ENCODE measurements at regions not wholly inside any gene's neighbourhood (a gene's known extent, or its start where the extent isn't known, plus 50 kb on each side); places are given as distances from the start of the nearest gene placed in this dataset.
"Not testable (repeated sequence)": the region's sequence is repeated elsewhere in the genome, so short reads cannot be mapped to it uniquely, and the experiment has no call there.

DNA sequence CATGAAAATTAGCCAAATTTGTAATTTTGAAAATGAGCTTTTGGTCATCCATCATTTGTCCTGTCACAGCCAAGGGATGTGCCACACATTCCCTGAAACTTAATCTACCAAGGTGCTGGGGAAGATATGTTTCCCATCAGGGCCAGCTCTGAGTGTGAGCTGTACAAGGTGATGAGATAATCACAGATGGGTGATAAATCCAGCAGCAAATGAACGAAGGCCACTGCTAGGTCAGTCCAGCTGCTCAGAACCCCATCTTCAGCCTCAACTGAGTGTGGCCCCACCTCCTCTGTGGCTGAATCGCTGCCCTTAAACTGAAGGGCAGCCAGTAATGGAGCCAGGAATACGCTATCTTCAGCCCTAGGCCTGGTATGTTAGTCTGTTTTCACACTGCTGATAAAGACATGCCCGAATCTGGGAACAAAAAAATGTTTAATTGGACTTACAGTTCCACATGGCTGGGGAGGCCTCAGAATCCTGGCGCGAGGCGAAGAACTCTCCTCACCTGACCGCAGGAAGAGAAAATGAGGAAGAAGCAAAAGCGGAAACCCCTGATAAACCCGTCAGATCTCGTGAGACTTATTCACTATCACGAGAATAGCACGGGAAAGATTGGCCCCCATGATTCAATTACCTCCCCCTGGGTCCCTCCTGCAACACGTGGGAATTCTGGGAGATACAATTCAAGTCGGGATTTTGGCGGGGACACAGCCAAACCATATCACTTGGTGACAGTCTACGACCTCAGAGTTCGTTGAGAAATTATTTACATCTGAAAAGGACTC is 553.0 kb downstream of the NTRK3 start:
- DNase-seq (ENCODE audit: low read depth) = no peak
- no peak for FAIRE-seq

DNA sequence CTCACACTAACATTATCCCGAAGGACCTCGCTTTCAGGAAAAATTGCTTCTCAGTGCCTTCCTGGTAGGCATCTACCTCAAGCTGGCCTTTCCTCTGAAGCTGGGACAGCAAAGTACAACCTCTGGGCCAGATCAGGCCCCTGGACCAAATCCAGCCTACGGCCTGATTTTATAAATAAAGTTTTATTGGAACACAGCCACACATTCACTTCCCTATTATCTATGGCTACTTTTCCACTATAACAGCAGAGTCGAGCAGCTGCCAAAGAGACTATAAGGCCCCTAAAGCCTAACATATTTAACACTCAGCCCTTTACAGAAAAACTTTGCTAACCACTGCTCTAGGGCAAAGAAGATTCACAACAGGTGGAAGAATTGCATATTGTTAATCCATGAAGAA is 554.3 kb downstream of the NTRK3 start:
- no peak overlapping the region for H3K4me3 ChIP-seq (ENCODE audit: low read depth, low read length)
- no peak for DNase-seq (ENCODE audit: low read depth)
- TF ChIP-seq, protein P1, sequence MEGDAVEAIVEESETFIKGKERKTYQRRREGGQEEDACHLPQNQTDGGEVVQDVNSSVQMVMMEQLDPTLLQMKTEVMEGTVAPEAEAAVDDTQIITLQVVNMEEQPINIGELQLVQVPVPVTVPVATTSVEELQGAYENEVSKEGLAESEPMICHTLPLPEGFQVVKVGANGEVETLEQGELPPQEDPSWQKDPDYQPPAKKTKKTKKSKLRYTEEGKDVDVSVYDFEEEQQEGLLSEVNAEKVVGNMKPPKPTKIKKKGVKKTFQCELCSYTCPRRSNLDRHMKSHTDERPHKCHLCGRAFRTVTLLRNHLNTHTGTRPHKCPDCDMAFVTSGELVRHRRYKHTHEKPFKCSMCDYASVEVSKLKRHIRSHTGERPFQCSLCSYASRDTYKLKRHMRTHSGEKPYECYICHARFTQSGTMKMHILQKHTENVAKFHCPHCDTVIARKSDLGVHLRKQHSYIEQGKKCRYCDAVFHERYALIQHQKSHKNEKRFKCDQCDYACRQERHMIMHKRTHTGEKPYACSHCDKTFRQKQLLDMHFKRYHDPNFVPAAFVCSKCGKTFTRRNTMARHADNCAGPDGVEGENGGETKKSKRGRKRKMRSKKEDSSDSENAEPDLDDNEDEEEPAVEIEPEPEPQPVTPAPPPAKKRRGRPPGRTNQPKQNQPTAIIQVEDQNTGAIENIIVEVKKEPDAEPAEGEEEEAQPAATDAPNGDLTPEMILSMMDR (IDR thresholded peaks at IDR 0.05; ENCODE audit: insufficient read depth, low read length, severe bottlenecking) = no peak
- no peaks in the 10 kb centered on the region for H3K27me3 ChIP-seq (ENCODE audit: control insufficient read depth, insufficient read depth, low read length)
- no peaks in the 10 kb centered on the region for H3K36me3 ChIP-seq (ENCODE audit: control insufficient read depth, insufficient read depth, low read length)
- FAIRE-seq = no peak

More for the DNA sequence above, 553.0 kb downstream of the NTRK3 start:
- TF ChIP-seq, protein P1 (IDR thresholded peaks at IDR 0.05; ENCODE audit: insufficient read depth, low read length, severe bottlenecking) = no peak
- Histone ChIP-seq H3K27me3 (ENCODE audit: control insufficient read depth, insufficient read depth, low read length) (no peaks in the 10 kb centered on the region), H3K36me3 (ENCODE audit: control insufficient read depth, insufficient read depth, low read length) (no peaks in the 10 kb centered on the region), H3K4me3 (ENCODE audit: low read depth, low read length) (no peak overlapping the region)

GRCh38 chr15:87698467-87698866 is 558.1 kb downstream of the NTRK3 start:
- FAIRE-seq; DNase-seq (ENCODE audit: low read depth); H3K36me3 ChIP-seq (ENCODE audit: control insufficient read depth, insufficient read depth, low read length); H3K27me3 ChIP-seq (ENCODE audit: control insufficient read depth, insufficient read depth, low read length); H3K4me3 ChIP-seq (ENCODE audit: low read depth, low read length): not testable (repeated sequence)

GRCh38 chr15:87689716-87690115 is 566.8 kb downstream of the NTRK3 start:
- TF ChIP-seq, protein P1 (IDR thresholded peaks at IDR 0.05; ENCODE audit: insufficient read depth, low read length, severe bottlenecking) = no peak
- FAIRE-seq = no peak

DNA sequence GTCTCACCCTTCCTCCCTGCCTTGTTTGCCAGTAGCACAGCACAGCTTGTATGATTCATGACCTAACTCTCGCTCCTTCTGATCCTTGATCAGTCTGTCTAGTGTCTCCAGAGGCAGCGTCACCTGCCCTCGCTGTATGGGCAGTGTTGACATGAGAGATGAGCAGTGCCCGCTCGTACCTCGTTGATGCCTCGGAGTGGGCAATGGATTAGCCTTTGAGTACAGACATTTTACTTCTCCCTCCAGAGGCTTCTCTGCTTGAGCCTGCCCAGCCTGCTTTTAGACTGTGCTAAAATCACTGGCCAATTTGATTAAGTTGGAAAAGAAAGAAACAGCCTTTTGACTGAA is 569.0 kb downstream of the NTRK3 start:
- TF ChIP-seq, protein P1 (IDR thresholded peaks at IDR 0.05; ENCODE audit: insufficient read depth, low read length, severe bottlenecking) = no peak
- H3K4me3 ChIP-seq (ENCODE audit: low read depth, low read length) = no peak overlapping the region
- FAIRE-seq = no peak
- DNase-seq (ENCODE audit: low read depth) = no peak
- no peaks in the 10 kb centered on the region for H3K27me3 ChIP-seq (ENCODE audit: control insufficient read depth, insufficient read depth, low read length)
- H3K36me3 ChIP-seq (ENCODE audit: control insufficient read depth, insufficient read depth, low read length) = no peaks in the 10 kb centered on the region

More at GRCh38 chr15:87689716-87690115, 566.8 kb downstream of the NTRK3 start:
- Histone ChIP-seq H3K27me3 (ENCODE audit: control insufficient read depth, insufficient read depth, low read length) (no peaks in the 10 kb centered on the region), H3K4me3 (ENCODE audit: low read depth, low read length) (no peak overlapping the region), H3K36me3 (ENCODE audit: control insufficient read depth, insufficient read depth, low read length) (no peaks in the 10 kb centered on the region)
- DNase-seq (ENCODE audit: low read depth) = no peak

GRCh38 chr15:87686841-87687522 is 569.6 kb downstream of the NTRK3 start:
- DNase-seq (ENCODE audit: low read depth) (no peak), FAIRE-seq (no peak)
- TF ChIP-seq, protein P1 (IDR thresholded peaks at IDR 0.05; ENCODE audit: insufficient read depth, low read length, severe bottlenecking) = no peak
- Histone ChIP-seq H3K27me3 (ENCODE audit: control insufficient read depth, insufficient read depth, low read length) (no peaks in the 10 kb centered on the region), H3K4me3 (ENCODE audit: low read depth, low read length) (no peak overlapping the region), H3K36me3 (ENCODE audit: control insufficient read depth, insufficient read depth, low read length) (no peaks in the 10 kb centered on the region)

Data from bronchial epithelial cell (primary cell).